Uterus (tissue), 2 donors: ENCODE measurements at regions not wholly inside any gene's neighbourhood (a gene's known extent, or its start where the extent isn't known, plus 50 kb on each side); places are given as distances from the start of the nearest gene placed in this dataset.

Experiments
- CTCF ChIP-seq, 4 experiments: fragments of 200-600 bp in 2 of 4; fragments of 450-650 bp in 2 of 4; sonication (generic) in 2 of 4; IDR thresholded peaks; one replicate each; pipeline ENCODE4 v1.5.1; 2016 to 2019; ENCODE audit warnings: antibody characterized with exemption in 4 of 4, mild to moderate bottlenecking in 2 of 4, moderate library complexity in 1 of 4
- POLR2A ChIP-seq, 2 donors: fragments of 450-650 bp; IDR thresholded peaks; one replicate each; pipeline ENCODE4 v1.6.1; 2016; ENCODE audit warnings: antibody characterized with exemption in 2 of 2, mild to moderate bottlenecking in 1 of 2, moderate library complexity in 1 of 2

DNA sequence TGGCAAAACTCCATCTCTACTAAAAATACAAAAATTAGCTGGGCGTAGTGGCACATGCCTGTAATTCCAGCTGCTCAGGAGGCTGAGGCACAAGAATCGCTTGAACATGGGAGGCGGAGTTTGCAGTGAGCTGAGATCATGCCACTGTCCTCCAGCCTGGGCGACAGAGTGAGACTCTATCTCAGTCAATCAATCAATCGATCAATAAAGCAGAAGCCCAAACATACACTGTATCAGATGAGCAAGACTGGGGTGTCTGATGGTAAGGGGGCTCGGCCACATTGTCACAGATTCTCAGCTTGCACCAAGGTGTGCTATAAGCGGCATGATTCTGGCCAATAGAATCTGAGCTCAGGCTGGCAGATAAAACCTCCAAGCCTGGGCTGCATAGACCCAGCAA is 261.1 kb downstream of the BUD13 start:
- no peak for TF ChIP-seq CTCF (IDR thresholded peaks at IDR 0.05)
- TF ChIP-seq POLR2A (IDR thresholded peaks at IDR 0.05): no peak
